Amniotic stem cell (primary cell): ENCODE measurements at regions not wholly inside any gene's neighbourhood (a gene's known extent, or its start where the extent isn't known, plus 50 kb on each side); places are given as distances from the start of the nearest gene placed in this dataset.
"Not testable (repeated sequence)": the region's sequence is repeated elsewhere in the genome, so short reads cannot be mapped to it uniquely, and the experiment has no call there.

ENCODE experiments used
- DNase-seq: peaks from one replicate; lab custom pipeline; 2025; lab: John Stamatoyannopoulos, UW

- no peak for DNase-seq
These were observed 165.9 kb upstream of the CREB1 start for GRCh38 chr2:207363761-207364290.

- no peak for DNase-seq
These were observed 159.1 kb upstream of the CREB1 start for GRCh38 chr2:207370646-207371045.

- no peak for DNase-seq
These were observed 157.9 kb upstream of the CREB1 start for GRCh38 chr2:207371877-207372276.

GRCh38 chr2:207372483-207372882 lies 157.3 kb upstream of the CREB1 start:
- DNase-seq = no peak

GRCh38 chr2:207375207-207375875 lies 154.4 kb upstream of the CREB1 start:
- DNase-seq = no peak

- DNase-seq = not testable (repeated sequence)
These were observed 151.1 kb upstream of the CREB1 start for GRCh38 chr2:207378620-207379019.

- no peak for DNase-seq
These were observed 144.7 kb upstream of the CREB1 start for GRCh38 chr2:207385076-207385475.

- DNase-seq = no peak
These were observed 143.9 kb upstream of the CREB1 start for GRCh38 chr2:207385903-207386302.

- DNase-seq = no peak
These were observed 142.7 kb upstream of the CREB1 start for GRCh38 chr2:207387001-207387571.

- no peak for DNase-seq
These were observed 139.3 kb upstream of the CREB1 start for GRCh38 chr2:207390302-207391095.

- no peak for DNase-seq
These were observed 135.5 kb upstream of the CREB1 start for GRCh38 chr2:207394203-207394781.

- DNase-seq = peak; percentile 98
These were observed 134.8 kb upstream of the CREB1 start for GRCh38 chr2:207394812-207395534.

GRCh38 chr2:207395535-207396251 lies 134.1 kb upstream of the CREB1 start:
- no peak for DNase-seq

GRCh38 chr2:207397917-207398655 lies 131.7 kb upstream of the CREB1 start:
- no peak for DNase-seq

- no peak for DNase-seq
These were observed 130.5 kb upstream of the CREB1 start for GRCh38 chr2:207399301-207399700.

- DNase-seq = no peak
These were observed 128.4 kb upstream of the CREB1 start for GRCh38 chr2:207401338-207401737.

GRCh38 chr2:207403141-207403540 lies 126.6 kb upstream of the CREB1 start:
- no peak for DNase-seq

GRCh38 chr2:207403950-207404349 lies 125.8 kb upstream of the CREB1 start:
- DNase-seq = no peak

- DNase-seq = no peak
These were observed 124.6 kb upstream of the CREB1 start for GRCh38 chr2:207405150-207405549.

GRCh38 chr2:207408086-207408794 lies 121.5 kb upstream of the CREB1 start:
- no peak for DNase-seq
